Hematopoietic multipotent progenitor cell treated with erythropoietin and hydrocortisone succinate and interleukin-3 and kit ligand, for 8 days (in vitro differentiated cells): ENCODE measurements at regions not wholly inside any gene's neighbourhood (a gene's known extent, or its start where the extent isn't known, plus 50 kb on each side); places are given as distances from the start of the nearest gene placed in this dataset.

Source experiments
- DNase-seq: peaks from one replicate; pipeline ENCODE4 v3.0.0-alpha.2; 2015

DNA sequence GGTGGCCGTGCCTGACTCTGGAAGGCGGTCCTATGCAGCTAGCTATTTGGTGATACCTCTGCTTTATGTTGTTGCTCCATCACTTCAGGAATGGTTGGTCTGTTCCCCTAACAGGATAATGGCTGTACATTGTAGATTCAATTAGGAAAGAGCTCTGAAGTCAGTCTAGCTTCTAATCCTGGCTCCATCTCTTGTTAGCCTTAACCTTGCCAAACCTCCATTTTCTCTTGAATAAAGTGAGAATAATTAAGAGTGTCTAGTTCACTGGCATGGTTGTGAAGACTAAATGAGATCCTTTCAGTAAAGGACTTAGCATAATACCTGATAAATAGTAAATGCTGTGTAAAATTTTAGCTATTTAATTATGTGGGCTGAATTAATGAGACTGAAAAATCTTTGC lies 262.5 kb upstream of the ARHGAP20 start:
- no peak for DNase-seq

DNA sequence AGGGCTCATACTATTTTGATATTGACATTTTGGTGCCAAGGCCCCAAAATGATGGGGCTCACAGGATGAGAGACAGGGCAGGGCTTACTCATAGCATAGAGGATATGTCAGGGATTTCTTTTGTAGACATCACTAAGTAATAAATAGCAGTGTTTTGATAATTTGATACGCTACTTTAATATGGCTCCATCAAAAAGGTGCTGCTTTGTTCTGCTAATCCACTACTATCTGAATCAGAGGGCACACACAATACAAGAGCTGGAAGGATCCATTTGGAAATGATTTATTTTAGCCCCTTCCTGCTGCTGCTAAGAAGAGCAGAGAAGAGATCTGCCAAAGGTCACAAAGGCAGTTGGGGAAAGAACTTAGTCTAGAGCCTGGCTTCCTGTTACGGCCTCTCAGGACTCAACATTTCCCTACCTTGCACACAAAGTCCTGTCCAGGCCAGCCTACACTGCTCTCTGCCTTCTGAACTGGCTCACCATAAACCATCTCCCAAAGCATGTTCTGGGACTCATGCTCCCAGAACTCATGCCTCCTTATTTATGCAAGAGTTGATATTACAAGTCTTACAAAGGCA lies 261.3 kb upstream of the ARHGAP20 start:
- no peak for DNase-seq

DNA sequence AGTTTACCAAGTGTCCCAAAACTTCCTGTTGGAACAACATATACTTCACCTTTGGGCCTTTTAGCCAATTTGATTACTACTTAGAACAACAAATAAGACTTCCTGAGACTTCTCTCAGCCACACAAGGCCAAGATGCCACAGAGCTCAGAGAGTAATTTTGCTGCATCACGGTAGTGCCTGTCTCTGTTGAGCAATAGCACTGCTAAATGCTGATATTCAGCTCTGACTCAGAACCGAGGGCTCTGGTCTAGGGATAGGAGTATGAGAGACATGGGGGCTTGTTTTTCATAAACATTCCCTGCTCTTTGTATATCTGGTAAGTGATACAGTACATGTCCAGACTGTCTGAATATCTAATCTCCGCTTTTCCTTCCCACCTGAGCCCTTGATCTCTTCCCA lies 260.4 kb upstream of the ARHGAP20 start:
- no peak for DNase-seq

DNA sequence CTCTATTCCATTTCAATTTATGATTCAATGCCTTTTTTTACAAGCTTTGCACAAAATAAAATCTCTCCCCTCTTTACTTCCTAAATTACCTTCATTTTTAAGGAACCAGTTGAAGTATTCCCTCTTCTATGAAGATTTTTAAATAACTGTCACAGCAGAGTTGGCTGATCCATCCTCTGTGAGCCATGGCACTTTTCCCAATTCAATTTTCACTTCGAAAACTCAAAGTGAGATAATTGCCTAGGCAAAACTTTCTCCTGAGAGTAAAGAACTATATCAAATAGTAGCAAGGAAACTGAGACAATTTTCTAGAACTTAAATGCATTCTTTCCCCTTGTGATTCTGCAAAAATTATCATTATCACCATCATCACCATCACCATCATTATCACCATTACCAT lies 259.9 kb upstream of the ARHGAP20 start:
- DNase-seq = no peak

DNA sequence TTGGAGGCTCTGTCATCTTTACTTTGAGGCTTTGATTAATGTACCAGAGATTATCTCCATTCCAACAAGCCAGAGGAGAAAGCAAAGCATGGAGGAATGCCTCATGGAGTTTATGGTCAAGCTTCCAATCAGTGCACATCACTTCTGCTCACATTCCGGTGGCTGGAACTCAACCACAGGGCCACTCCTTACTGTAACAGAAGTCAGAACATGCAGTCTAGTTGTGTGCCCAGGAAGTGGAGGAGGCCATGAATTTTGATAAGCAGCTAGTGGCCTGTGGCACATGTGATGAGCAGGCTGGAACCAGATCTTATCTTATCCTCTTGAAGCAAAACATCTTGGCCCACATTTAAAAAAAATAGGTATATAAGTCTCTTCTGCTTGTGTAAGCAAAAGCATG lies 258.9 kb upstream of the ARHGAP20 start:
- no peak for DNase-seq

DNA sequence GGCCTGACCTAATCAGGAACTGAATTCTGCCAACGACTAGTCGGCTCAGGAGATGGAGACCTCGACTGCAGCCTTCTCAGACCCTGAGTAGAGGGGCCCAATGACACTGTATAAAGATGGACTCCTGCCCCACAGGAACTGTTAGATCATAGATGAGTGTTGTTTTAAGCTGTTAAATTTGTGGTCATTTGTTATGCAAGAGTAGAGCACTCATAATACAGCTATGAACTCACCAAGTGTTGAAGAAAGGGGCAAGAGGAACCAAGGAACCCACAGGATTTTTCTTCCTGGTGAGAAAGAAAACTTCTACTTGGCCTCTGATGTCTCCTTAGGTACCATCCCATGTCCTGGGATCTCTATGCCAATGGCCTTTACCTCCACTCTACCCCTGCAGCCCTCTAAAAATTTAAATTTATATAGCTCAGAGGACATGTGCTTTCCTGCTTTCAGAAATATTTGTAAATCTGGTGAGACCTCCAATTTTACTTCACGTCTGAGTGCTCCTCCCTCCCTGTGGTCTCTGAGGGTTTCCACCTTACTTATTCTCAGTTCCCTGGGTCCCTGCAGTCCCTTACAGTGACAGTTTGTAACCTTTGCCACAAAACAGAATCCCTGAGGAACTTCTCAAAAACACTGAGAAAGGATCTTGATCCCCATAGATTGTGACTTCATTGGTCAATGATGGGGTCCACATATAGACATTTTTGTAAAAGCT lies 256.3 kb upstream of the ARHGAP20 start:
- DNase-seq = no peak

DNA sequence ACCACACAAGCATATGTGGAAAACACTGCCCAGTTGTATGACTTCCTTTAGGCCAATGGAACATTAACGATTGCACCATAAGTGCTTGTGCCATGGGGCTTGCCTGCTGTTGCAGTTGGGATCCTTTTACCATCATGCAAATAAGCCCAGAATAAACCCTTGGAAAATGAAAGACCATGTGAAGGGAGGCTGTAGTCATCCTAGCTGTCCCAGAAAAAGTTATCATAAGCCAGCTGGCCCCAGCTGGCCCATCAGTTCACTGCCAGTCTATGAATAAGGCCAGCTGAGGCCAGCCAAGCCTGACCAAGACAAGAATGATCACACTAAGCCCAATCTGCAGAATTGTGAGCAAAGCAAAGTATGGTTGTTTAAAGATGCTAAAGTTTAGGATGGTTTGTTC lies 253.9 kb upstream of the ARHGAP20 start:
- DNase-seq = no peak

DNA sequence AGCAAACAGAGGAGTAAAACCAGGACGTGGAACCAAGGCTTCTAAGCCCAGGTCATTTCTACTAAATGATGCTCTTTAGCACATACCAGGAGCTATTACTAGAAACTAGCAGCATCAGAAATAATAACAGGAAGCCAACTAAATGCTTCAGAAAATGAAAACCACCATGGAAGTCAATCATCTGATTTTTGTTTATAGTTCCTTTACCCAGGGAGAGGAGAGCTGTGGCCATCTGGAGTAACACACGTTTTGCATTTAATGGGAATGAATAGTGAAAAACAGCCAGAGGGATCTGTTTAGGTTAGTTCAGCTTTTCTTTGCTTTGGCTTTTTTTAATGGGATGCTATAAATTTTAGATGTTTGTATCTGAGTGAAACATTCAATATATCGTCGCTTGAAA lies 250.7 kb upstream of the ARHGAP20 start:
- DNase-seq = no peak

DNA sequence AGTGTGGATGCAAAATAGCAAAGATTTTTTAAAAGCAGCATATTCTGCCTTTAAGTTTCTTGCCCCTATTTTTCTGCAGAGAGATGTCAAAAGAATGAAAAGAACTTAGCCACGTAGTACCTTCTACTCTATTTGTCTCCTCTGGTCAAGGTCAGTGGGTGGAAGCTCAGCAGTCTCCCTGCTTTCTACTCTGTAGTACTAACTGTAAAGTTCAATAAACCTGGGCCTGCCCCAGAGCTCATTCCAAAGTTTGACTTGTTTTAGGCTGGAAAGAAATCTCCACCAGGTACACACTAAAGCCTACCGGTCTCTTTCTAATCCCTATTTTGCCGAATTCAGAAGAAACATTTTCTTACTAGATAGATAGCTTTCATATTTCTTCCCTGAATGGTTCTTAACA lies 247.9 kb upstream of the ARHGAP20 start:
- no peak for DNase-seq

DNA sequence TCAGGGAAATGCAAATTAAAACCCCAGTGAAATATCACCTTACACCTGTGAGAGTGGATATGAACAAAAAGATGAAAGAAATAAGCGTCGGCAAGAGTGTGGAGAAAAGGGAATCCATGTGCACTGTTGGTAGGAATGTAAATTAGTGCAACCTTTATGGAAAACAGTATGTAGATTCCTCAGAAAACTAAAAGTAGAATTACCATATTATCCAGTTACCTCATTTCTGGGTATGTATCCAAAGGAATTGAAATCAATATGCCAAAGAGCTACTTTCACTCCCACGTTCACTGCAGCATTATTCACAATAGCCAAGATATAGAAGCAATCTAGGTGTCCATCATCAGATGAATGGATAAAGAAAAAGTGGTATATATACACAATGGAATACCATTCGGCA lies 246.0 kb upstream of the ARHGAP20 start:
- DNase-seq = no peak

DNA sequence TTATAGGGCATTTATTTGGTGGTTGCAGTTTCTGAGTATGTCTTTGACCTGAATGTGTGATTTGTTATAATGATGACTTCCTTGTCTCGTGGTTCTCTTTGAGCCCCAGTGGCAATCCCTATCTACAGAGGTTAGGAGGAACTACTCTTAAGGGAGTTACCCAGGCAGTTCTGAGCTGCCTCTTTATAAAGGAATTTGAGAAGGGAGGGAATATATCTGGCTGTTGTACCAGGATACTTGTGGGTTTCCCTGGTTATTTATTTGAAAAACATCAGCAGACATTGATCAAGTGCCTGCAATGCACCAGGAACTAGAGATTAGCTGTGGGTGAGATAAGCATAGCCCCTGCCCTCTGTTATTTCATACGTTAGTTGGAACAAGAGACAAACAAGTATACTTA lies 243.5 kb upstream of the ARHGAP20 start:
- DNase-seq = no peak

DNA sequence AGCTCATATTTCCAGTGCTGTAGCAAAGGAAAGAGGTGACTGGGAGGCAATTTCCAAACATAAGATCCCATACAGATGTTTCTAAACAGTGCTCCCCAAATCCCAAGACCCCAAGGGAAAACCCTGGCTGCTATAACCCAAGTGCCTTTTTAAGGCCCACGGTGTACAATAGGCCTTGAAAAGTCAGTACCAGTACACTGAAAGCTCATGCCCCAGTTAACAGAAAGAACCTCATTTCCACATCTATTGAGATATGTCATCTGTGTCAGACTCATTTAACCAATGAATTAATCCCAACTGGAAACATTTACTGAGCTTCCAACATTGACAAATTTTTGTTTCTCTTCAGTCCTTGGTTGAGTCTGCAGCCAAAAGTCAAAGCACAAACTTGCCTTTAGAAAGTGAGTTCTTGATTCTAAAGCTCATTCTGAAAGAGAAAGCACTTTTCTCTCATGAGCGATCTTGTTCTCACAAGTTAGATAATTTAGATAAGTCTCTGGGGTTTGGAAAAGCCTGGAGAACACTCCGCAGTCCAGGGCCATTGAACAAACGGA lies 239.8 kb upstream of the ARHGAP20 start:
- no peak for DNase-seq

DNA sequence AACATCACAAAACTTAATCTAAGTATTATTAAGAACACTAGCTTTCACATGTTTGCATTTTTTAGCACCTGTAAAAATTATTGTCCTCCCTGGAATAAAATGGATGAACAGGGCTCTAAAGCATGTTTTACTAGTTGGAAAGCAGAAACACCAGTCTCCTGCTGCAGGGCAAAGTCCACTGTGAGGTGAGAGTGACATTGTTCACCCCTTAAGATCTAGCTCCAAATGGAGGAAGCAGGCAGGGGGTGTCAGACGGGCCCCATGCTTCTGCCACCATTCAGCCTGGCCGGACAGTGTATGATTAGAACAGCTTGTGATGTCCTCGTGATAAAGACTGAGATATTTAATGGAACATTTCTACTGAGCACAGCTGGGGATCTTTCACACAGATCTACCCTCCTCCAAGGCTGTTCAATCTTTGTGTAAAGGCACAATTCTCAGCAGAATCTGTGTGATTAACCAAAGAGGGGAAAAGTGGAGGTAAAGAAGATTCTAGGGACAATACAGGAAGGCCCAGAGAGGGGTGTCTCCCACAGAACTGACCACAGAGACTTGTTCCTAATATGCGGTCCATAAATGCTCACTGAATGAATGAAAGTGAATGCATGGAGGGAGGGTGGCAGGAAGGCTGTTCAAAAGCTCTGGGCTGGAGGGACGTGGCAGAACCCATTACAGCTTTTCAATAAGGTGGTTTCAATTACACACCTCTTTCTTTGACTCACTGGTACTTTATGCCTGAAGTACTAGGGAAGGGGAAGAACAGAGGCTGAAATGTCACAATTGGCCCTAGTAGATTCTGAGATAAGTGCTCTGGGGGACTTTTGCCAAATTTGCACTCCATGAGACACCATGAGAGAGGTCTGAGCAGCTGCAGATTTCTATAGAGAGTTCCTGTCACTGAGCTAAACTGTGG lies 239.1 kb upstream of the ARHGAP20 start:
- DNase-seq = no peak

DNA sequence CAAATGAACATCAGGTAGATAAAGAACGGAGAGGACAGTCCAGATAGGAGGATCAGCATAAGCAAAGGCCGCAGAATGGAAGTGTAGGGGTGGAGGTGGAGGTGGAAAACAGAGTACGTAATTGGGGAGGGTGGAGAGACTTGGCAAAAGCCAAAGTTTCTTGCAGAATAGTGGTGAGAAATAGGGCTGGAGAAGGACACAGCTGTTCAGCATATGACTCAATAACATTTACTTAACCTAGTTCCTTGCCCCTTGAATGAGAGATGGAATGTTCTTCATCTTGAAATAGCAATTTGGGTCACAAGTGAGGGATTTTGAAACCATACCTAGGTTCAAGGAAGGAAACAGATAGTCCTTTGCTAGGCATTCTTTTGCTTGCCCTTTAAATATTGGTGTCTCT lies 235.9 kb upstream of the ARHGAP20 start:
- no peak for DNase-seq

DNA sequence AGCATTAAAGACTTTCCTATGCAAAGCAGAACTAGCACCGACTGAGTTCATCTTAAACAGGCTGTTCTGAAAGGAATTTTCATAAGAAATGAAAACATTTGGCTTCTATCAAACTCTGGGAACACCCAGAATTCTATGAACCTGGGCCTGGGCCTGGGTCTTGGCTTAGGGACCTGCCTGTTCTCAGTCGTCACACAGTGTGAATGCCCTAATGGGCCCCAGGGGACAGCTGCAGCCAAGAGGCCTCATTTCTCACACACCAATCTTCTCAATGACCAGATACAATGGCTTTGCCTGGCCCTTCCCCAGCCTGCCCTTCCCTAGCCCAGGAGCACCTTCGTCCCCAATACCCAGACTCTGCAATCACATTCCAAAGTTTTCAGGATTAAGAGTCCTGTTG lies 234.9 kb upstream of the ARHGAP20 start:
- DNase-seq = no peak

DNA sequence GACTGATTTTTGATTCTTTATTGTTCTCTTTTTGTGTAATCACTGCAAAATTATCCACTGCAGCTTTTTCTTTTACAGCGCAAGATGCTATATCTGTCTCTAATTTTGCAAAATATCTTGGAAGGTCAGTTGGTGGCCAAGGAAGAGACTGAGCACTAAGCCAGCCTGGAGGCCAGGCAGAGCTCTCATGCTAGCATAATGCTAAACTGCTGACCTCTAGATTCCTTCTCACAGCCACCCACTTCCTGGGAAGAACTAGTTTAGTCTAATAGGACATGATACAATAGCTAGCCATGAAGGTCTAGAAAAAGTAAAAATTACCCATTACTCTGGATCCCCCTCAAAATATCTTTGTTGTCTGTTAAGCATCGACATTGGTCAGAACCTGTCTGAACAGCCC lies 227.2 kb upstream of the ARHGAP20 start:
- DNase-seq = no peak

DNA sequence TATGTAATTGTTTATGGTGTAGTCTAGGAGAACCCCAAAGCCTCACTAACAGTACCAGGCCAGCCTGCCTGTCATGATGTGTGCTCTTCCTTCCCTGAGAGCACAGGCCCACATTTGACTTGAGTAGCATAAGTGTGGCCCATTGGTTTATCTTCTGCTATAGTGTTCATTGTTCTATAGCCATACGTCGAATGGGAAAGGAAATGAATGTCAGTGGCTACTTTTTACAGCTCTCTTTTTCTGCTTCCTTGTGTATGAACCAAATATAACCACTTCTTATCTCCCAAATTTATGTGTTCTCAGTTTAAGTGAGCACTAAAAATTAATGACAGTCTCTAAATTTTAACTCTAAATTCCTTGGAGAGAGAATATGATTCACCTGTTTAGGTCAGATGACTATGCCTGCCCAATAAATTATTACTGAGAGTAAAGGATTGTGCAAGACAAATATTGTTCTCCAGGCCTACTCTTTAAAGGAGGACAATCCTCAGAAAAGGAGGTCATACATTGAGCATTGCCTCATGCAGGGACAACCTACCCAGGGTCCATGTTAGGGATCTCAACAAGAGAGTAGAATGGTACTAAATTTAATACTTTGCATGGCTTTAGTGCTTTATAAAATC lies 222.9 kb upstream of the ARHGAP20 start:
- no peak for DNase-seq

DNA sequence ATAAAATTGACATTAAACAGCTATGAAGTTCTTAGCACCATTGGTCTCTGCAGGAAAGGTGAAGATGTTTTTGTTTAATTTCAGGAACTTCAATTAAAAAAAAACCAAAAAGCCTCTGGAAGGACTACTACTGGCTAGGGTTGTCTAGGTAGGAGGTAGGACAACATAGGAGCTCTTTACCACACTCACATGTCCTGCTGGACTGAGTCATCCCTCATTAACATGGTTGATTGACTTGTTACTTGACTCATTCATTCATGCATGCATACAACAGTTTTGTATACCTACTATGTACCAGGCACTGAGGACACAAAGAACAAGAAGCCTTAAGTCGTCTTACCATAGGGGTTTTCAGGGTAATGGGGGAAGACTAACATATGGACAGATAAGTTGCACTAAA lies 216.9 kb upstream of the ARHGAP20 start:
- DNase-seq = no peak

DNA sequence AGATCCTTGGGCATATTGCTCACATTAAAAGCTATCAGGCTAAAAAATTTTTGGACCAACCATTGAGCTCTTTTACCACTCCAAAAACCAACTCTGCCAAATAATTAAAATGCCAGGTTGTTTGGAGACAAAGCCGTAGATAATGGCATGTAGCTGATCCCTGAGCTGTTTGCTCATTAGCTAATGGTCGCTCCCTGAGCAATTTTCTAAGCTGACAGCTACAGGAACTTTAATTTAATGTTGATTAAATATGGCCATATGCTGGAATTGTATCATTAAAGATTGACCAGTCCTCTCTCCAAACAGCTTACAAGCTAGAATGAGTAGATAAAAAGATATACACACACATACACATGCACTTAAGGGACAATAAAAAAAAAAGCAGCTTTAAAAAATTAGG lies 216.2 kb upstream of the ARHGAP20 start:
- no peak for DNase-seq

DNA sequence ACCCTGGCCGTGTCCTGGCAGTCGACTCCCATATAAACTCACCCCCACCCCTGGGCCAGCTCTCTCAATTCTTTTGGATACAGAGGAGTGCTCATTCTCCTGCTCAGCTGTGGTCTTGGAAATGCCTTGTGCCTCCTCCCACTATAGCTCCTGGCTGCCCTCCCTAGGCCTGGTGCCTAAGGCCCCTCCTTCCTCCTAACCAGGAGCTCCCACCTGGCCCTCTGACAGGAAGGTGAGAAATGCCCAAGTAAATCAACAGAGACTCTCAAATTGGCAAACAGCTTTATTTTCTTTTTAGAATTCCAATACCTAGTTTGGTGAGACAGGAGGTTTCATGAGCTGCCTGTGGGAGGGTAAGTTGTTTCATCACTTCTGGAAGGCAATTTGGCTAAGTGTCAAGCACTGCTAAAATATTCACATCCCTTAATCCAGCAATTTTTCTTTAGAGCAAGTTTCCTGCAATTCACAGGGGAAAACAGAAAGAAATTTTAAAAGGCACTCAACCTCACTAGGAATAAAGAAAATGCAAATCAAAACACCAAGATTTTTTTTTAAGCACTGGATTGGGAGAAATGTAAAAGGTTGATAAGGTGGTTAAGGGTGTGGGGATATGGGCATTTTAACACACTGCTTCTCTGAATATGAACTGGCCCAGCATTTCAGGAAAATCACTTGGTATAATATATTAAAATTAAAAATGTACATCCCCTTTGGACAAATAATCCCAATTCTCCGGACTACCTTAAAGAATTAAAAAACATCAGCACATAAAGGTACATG lies 209.7 kb upstream of the ARHGAP20 start:
- DNase-seq = no peak

DNA sequence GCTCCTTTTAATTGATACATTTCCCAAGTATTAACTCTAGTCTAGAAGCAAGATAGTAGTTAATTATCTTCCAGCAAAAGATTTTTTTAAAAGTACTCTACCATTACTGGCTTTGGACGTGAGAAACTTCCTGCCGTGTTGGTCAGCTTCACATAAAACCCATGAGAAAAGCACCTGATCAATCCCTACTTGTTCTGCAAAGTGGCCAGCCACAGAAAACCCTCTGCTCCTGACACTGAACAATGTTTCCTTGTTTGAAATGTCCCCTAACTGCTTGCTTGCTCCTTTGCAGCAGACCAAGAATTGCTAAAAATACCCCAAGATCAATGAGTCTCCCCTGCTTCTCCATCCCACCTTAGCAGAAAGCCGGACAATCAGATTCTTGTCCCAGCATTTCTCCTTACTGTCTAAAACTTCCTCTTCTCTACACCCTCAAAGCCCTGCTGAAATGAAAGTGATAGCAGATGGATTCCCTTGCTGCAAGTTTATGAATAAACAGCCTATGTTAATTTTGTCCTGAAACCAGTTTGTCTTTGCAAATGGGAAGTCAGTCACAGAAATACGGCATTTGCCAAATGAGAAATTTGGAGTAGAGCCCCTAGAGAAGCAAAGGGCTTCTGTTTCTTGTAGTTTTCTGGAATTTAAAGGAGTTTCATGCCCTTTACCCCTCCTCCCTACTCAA lies 207.1 kb upstream of the ARHGAP20 start:
- no peak for DNase-seq

DNA sequence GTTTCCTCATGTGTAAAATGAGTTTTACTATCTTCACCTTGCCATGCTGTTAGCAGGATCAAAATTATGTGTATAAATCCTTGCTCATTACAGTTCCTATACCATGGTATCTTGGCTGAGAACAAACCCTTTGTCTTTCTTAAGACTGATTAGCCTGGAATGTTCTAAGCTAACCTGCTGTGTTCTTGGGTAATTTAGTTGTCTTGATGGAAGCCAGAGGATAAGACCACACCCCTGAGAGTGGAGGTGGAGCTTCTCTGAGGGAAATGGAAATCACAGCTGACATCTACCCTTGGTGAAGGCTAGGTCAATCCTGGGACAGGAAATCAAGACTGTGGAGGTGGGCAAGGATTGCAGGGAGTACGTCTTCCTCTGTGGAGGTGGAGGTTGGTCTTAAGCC lies 206.1 kb upstream of the ARHGAP20 start:
- no peak for DNase-seq
